ENCODE measurements at regions not wholly inside any gene's neighbourhood (a gene's known extent, or its start where the extent isn't known, plus 50 kb on each side); places are given as distances from the start of the nearest gene placed in this dataset.
"Not testable (repeated sequence)": the region's sequence is repeated elsewhere in the genome, so short reads cannot be mapped to it uniquely, and the experiment has no call there.

DNA sequence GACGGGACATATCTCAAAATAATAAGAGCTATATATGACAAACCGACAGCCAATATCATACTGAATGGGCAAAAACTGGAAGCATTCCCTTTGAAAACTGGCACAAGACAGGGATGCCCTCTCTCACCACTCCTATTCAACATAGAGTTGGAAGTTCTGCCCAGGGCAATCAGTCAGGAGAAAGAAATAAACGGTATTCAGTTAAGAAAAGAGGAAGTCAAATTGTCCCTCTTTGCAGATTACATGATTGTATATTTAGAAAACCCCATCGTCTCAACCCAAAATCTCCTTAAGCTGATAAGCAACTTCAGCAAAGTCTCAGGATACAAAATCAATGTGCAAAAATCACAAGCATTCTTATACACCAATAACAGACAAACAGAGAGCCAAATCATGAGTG lies 211.5 kb downstream of the MEMO1 start:
- TF ChIP-seq NFYB (IDR thresholded peaks at IDR 0.05; ENCODE audit: insufficient read depth, low read depth, low read length); MYC (IDR thresholded peaks at IDR 0.05; ENCODE audit: insufficient read depth, insufficient read length, insufficient replicate concordance, low read length, severe bottlenecking); CBX3 (IDR thresholded peaks at IDR 0.05; ENCODE audit: borderline replicate concordance, low read depth); ZNF274 (IDR thresholded peaks at IDR 0.05; ENCODE audit: insufficient read depth, insufficient read length); HDAC2 (IDR thresholded peaks at IDR 0.05): not testable (repeated sequence)
- TF ChIP-seq, protein P1, sequence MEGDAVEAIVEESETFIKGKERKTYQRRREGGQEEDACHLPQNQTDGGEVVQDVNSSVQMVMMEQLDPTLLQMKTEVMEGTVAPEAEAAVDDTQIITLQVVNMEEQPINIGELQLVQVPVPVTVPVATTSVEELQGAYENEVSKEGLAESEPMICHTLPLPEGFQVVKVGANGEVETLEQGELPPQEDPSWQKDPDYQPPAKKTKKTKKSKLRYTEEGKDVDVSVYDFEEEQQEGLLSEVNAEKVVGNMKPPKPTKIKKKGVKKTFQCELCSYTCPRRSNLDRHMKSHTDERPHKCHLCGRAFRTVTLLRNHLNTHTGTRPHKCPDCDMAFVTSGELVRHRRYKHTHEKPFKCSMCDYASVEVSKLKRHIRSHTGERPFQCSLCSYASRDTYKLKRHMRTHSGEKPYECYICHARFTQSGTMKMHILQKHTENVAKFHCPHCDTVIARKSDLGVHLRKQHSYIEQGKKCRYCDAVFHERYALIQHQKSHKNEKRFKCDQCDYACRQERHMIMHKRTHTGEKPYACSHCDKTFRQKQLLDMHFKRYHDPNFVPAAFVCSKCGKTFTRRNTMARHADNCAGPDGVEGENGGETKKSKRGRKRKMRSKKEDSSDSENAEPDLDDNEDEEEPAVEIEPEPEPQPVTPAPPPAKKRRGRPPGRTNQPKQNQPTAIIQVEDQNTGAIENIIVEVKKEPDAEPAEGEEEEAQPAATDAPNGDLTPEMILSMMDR (IDR thresholded peaks at IDR 0.05 in 2 of 3, conservative IDR thresholded peaks at IDR 0.05 in 1 of 3; ENCODE audit: control insufficient read depth in 2 of 3, extremely low read depth in 1 of 3, insufficient read depth in 1 of 3, low read depth in 3 of 3, low read length in 3 of 3): not testable (repeated sequence)
- TF ChIP-seq, protein P2, sequence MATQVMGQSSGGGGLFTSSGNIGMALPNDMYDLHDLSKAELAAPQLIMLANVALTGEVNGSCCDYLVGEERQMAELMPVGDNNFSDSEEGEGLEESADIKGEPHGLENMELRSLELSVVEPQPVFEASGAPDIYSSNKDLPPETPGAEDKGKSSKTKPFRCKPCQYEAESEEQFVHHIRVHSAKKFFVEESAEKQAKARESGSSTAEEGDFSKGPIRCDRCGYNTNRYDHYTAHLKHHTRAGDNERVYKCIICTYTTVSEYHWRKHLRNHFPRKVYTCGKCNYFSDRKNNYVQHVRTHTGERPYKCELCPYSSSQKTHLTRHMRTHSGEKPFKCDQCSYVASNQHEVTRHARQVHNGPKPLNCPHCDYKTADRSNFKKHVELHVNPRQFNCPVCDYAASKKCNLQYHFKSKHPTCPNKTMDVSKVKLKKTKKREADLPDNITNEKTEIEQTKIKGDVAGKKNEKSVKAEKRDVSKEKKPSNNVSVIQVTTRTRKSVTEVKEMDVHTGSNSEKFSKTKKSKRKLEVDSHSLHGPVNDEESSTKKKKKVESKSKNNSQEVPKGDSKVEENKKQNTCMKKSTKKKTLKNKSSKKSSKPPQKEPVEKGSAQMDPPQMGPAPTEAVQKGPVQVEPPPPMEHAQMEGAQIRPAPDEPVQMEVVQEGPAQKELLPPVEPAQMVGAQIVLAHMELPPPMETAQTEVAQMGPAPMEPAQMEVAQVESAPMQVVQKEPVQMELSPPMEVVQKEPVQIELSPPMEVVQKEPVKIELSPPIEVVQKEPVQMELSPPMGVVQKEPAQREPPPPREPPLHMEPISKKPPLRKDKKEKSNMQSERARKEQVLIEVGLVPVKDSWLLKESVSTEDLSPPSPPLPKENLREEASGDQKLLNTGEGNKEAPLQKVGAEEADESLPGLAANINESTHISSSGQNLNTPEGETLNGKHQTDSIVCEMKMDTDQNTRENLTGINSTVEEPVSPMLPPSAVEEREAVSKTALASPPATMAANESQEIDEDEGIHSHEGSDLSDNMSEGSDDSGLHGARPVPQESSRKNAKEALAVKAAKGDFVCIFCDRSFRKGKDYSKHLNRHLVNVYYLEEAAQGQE (IDR thresholded peaks at IDR 0.05; ENCODE audit: low read depth, low read length): not testable (repeated sequence)

Data from GM12878 (cell line).